T-cell (primary cell): ENCODE measurements at regions not wholly inside any gene's neighbourhood (a gene's known extent, or its start where the extent isn't known, plus 50 kb on each side); places are given as distances from the start of the nearest gene placed in this dataset.

Experiments used
- ATAC-seq, 4 experiments: fragments of 200-7000 bp in 3 of 4; fragments of 150-1000 bp in 1 of 4; cut with Tn5 transposase; replicated peaks in 1 of 4; 1 replicate in 3 of 4; 2 replicates in 1 of 4; pipeline ENCODE4 v1.10.0; 2021; ENCODE audit warnings: moderate library complexity in 3 of 4, mild to moderate bottlenecking in 2 of 4, moderate number of reproducible peaks in 1 of 4
- CTCF ChIA-PET, 2 donors: fragments of 300-600 bp; sonication (Branson Sonifier 250); formaldehyde crosslinking; loops; one replicate each; lab custom pipeline; 2022; ENCODE audit warnings: antibody characterized with exemption in 2 of 2; lab: Charles Lee
- POLR2A ChIA-PET, 2 donors: fragments of 300-600 bp; sonication (Branson Sonifier 250); formaldehyde crosslinking; loops; one replicate each; lab custom pipeline; 2022; ENCODE audit warnings: antibody characterized with exemption in 2 of 2; lab: Charles Lee
- DNase-seq, 35 experiments: peaks; one replicate each; pipeline versions ENCODE4 v3.0.0 to v3.0.0-alpha.2; 2013 to 2023
- H3K27ac ChIP-seq: one replicate; pipeline ENCODE4 v1.5.1; 2013; ENCODE audit warnings: low read length
- H3K27me3 ChIP-seq, 2 experiments: replicated peaks in 1 of 2; 1 replicate in 1 of 2; 2 replicates in 1 of 2; pipeline versions ENCODE4 v1.6.1 to v1.7.0; 2013; ENCODE audit warnings: low read length in 1 of 2, mixed read lengths in 1 of 2; ENCODE audit not compliant: control insufficient read depth in 2 of 2, insufficient read depth in 2 of 2; ENCODE audit errors: extremely low read depth in 1 of 2
- H3K36me3 ChIP-seq, 2 donors: 1 replicate in 1 of 2; 2 replicates in 1 of 2; pipeline versions ENCODE4 v1.6.1 to v1.7.0; 2013; ENCODE audit warnings: low read length in 1 of 2; ENCODE audit not compliant: control insufficient read depth in 2 of 2, insufficient read depth in 1 of 2; ENCODE audit errors: extremely low read depth in 1 of 2
- H3K4me1 ChIP-seq, 2 experiments: 1 replicate in 1 of 2; 2 replicates in 1 of 2; pipeline versions ENCODE4 v1.6.1 to v1.7.0; 2013; ENCODE audit warnings: low read length in 2 of 2, mixed read lengths in 1 of 2; ENCODE audit not compliant: insufficient read depth in 2 of 2, control insufficient read depth in 1 of 2; ENCODE audit errors: extremely low read depth in 1 of 2
- H3K4me3 ChIP-seq, 2 donors: 1 replicate in 1 of 2; 2 replicates in 1 of 2; pipeline versions ENCODE4 v1.5.1 to v1.7.0; 2013; ENCODE audit warnings: mild to moderate bottlenecking in 2 of 2, low read length in 1 of 2, moderate library complexity in 1 of 2; ENCODE audit not compliant: control insufficient read depth in 1 of 2; ENCODE audit errors: extremely low read depth in 1 of 2
- H3K9me3 ChIP-seq: 2 replicates; pipeline ENCODE4 v1.7.0; 2013
- H3K27ac Mint-ChIP-seq, 2 donors: one replicate each; pipeline ENCODE4 v1.8.0; 2020 to 2021; ENCODE audit warnings: mild to moderate bottlenecking in 2 of 2, mixed read lengths in 2 of 2
- H3K27me3 Mint-ChIP-seq, 2 donors: one replicate each; pipeline ENCODE4 v1.8.0; 2021 to 2022; ENCODE audit warnings: mixed read lengths in 2 of 2
- H3K36me3 Mint-ChIP-seq: one replicate; pipeline ENCODE4 v1.8.0; 2021; ENCODE audit warnings: mixed read lengths
- H3K4me1 Mint-ChIP-seq, 3 donors: one replicate each; pipeline ENCODE4 v1.8.0; 2020 to 2022; ENCODE audit warnings: mixed read lengths in 3 of 3, mild to moderate bottlenecking in 1 of 3
- H3K4me3 Mint-ChIP-seq, 3 donors: one replicate each; pipeline ENCODE4 v1.8.0; 2020 to 2022; ENCODE audit warnings: mild to moderate bottlenecking in 3 of 3, mixed read lengths in 3 of 3, moderate library complexity in 3 of 3
- H3K9me3 Mint-ChIP-seq, 3 donors: one replicate each; pipeline ENCODE4 v1.8.0; 2020 to 2022; ENCODE audit warnings: mixed read lengths in 3 of 3
- WGBS: methylation state at CpG from one replicate; pipeline ENCODE4 v1.1.5; 2013; ENCODE audit warnings: missing lambda C conversion rate; ENCODE audit not compliant: insufficient coverage; 5-methylcytosine and 5-hydroxymethylcytosine counted together

DNA sequence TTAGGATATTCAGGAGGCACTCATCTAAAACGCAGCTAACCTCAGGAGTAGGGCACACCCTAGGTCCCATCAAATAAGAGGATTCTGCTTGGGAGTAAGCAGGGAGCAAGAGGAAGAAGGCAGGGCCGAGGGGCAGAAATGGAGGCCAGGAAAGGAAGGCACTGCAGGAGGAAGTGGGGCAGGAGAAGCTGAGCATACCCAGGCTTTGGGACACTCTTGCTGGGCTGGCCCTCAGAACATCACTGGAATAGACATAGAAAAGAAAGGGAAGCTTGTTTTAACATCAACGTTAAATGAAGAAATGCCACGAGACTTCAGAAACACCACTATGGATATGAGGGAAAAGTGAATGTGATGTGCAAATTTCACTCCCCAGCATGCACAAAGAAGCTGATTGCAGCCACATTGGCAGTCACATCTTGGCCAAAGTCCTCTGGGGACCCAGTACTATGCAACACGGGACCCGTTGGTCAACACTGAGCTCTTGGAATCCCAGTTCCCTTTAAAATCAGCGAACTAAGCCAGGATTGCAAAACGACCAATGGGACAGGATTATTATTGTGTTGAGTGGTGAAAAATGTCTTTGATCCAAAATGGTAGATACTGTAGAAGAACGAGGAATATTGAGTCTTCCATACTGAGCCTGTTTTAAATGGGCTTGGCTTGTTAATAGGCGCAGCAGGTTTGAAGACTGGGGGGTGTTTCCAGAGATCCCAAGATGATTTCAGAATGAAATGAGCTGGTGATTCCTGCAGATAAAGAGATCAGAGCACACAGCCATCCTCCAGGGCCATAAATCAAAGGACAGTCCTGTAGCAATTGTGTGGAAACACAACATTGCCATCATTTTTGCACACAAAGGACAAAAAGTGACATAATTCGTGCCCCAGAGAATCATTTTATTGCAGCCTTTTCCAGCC, 152.4 kb downstream of the TOMM20 start:
- DNase-seq, result no peak
- Mint-ChIP-seq H3K4me3 (no peak overlapping the region), H3K27ac (peak overlapping the region; percentile 60 to 63), H3K4me1 (peaks cover 53 to 88% (median 70%) of the 10 kb centered on the region in 3 donors), H3K36me3 (no peaks in the 10 kb centered on the region), H3K27me3 (no peaks in the 10 kb centered on the region), H3K9me3 (no peaks in the 10 kb centered on the region)
- H3K27me3 ChIP-seq, result no peaks in the 10 kb centered on the region
- H3K9me3 ChIP-seq, result no peaks in the 10 kb centered on the region
- WGBS, result 88% methylated on average over 7 of the region's 11 CpGs
- ATAC-seq, result no peak
- no peaks in the 10 kb centered on the region for H3K36me3 ChIP-seq
- H3K4me1 ChIP-seq, result peaks cover 27 to 59% of the 10 kb centered on the region in 2 experiments
- H3K27ac ChIP-seq, result no peak overlapping the region
- ChIA-PET CTCF (interaction anchor here (0.5 to 0.6 kb wide), 2 partner anchors 20 to 135 kb away, joined by 3 to 4 read pairs; no protein-coding TSS in a partner anchor), POLR2A (interaction anchor here in 1 of 2 donors (0.6 to 1.4 kb wide), 3 partner anchors 175 to 373 kb away, joined by 3 to 9 read pairs (median 3); no protein-coding TSS in a partner anchor)
- no peak overlapping the region for H3K4me3 ChIP-seq

DNA sequence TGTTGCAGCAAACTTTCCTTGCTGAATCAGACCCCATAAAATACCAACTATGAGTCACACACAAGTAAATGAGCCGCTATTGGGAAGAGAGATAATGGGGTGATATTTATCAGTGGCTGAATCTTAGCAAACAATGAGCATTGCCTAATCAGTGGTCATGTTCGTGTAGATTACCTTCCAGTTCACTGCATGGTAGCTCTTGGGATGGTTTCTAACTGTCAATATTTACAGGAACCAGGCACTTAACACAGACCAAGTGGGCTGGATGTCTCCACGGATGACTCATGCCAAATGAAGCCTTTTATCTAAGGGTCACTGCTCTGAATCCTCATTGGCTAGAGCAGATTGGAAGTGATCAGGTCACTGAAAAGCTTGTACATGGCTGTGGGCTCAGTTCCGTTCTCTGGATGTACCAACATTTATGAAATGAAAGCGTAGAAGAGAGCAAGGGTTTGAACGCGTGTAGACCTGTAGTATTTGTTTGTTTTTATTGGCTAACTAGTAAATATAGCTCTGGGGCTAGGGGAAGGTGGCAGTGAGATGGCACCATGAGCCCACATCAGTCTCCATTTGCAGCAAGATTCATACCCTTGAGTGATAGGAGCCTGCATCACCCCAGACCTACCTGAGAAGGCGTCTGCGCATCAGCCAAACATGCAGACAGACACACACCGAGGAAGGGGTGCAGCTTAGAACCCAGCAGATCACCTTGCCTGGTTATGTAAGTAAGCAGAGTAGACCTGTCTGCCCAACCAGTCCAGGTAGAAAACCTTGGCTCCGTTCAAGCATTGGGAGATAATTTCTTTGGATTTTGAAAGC, 153.3 kb downstream of the TOMM20 start:
- Mint-ChIP-seq H3K4me1 (peaks cover 53 to 88% (median 70%) of the 10 kb centered on the region in 3 donors), H3K27ac (peak overlapping the region; percentile 59 to 63), H3K9me3 (no peaks in the 10 kb centered on the region), H3K4me3 (no peak overlapping the region), H3K27me3 (no peaks in the 10 kb centered on the region), H3K36me3 (no peaks in the 10 kb centered on the region)
- Histone ChIP-seq H3K9me3 (no peaks in the 10 kb centered on the region), H3K4me1 (peaks cover 24 to 59% of the 10 kb centered on the region in 2 experiments), H3K27me3 (no peaks in the 10 kb centered on the region), H3K4me3 (no peak overlapping the region), H3K27ac (no peak overlapping the region), H3K36me3 (no peaks in the 10 kb centered on the region)
- CTCF ChIA-PET, result interaction anchor here in 1 of 2 donors (0.6 kb wide), 1 partner anchor 134 kb away, joined by 4 read pairs; no protein-coding TSS in a partner anchor
- no peak for DNase-seq
- POLR2A ChIA-PET, result interaction anchor here (0.6 to 1.4 kb wide), 4 partner anchors 47 to 988 kb away, joined by 3 to 12 read pairs (median 6); no protein-coding TSS in a partner anchor
- 88% methylated on average over 9 of the region's 11 CpGs for WGBS
- no peak for ATAC-seq

DNA sequence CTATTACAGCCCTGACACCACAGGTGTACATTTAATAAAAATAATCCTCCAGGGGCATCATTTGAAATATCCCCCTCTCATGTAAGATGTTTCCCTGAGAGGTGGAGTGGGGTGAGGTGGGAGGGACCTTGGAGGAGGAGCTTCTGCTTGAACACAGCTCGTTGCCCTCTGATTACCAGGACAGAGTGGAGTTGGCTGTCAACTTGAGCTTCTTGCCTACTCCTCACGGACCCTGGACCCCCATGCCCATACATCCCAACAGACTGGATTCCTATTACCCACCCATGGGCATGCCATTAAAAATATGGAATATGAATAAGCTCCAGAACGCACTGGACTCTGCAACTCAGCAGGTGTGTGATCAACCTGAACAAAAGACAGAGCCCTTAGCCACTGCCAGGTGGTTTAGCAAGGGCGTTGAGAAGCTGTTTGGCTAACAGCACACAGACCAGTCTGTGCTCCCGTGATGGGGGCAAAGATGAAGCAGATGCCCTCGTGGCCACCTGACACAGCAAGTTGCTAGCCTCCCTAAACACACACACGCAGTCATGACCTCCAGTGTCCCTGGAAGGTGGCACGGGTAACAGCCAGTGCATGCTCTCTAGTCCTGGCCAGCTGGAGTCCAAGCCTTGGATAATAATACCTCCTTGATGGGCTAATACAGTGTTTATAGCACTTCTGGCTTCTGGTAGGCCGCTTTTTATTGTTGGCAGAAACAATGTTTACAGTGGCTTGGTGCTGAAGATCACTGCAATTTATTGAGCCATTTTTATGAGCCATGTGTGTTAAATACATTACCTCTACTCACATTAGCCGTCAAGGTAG, 155.0 kb downstream of the TOMM20 start:
- DNase-seq (no peak), ATAC-seq (no peak)
- Histone ChIP-seq H3K4me1 (peaks cover 12 to 50% of the 10 kb centered on the region in 2 experiments), H3K4me3 (no peak overlapping the region), H3K9me3 (no peaks in the 10 kb centered on the region), H3K36me3 (no peaks in the 10 kb centered on the region), H3K27ac (no peak overlapping the region), H3K27me3 (peaks cover 0 to 3% of the 10 kb centered on the region in 2 experiments)
- WGBS, result 100% methylated on average over 2 of the region's 10 CpGs
- H3K9me3 Mint-ChIP-seq, result no peaks in the 10 kb centered on the region
- no peaks in the 10 kb centered on the region for H3K27me3 Mint-ChIP-seq
- no peak overlapping the region for H3K27ac Mint-ChIP-seq
- ChIA-PET CTCF (interaction anchor here in 1 of 2 donors (0.6 kb wide), 1 partner anchor 78 kb away, joined by 3 read pairs; no protein-coding TSS in a partner anchor), POLR2A (interaction anchor here in 1 of 2 donors (0.6 kb wide), 1 partner anchor 242 kb away, joined by 8 read pairs; no protein-coding TSS in a partner anchor)
- no peaks in the 10 kb centered on the region for H3K36me3 Mint-ChIP-seq
- H3K4me3 Mint-ChIP-seq, result no peak overlapping the region
- peaks cover 36 to 80% (median 61%) of the 10 kb centered on the region in 3 donors for H3K4me1 Mint-ChIP-seq

DNA sequence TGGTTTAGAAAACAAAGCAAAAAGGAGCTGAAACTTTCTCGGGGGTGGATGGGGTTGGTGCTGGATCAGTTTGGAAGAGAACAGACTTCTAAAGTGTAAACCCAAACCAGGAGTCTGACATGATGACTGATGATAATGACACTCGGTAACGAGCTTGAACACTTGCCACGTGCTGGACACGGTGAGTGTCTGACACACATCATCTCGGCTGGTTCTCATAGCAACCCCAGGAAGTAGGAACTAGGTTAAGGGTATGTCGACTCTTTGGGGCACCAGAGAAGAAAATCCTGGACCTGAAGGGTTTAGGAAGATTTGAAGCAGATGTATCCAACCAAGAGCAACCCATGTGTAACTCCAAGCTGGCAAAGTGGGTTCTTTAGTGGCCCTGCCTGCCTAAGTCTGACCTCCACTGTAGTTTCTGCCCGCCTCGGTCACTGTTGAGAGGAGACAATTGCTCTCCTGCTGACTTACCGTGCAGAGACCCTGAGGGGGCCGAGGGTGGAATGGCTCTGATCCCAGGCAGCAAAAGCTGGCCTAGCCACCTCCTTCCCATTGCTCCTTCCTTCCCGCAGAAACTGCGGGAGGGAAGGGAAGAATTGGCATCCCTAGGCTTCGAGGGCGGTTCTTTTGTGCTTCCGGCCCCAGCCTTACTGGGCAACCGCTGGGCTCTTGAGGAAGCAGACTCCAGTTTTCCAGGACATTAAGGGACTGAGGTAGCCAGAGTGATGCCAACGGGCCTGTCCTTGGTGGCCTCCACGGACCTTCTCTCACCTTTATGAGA, 156.0 kb downstream of the TOMM20 start:
- Histone ChIP-seq H3K4me3 (no peak overlapping the region), H3K4me1 (peaks cover 5 to 39% of the 10 kb centered on the region in 2 experiments), H3K36me3 (no peaks in the 10 kb centered on the region), H3K27ac (no peak overlapping the region), H3K27me3 (peaks cover 0 to 3% of the 10 kb centered on the region in 2 experiments), H3K9me3 (no peaks in the 10 kb centered on the region)
- ATAC-seq, result peak in 3 of 4 experiments; percentile 42 to 67 (median 58)
- peak overlapping the region in 1 of 3 donors; percentile 0 for H3K4me3 Mint-ChIP-seq
- 69% methylated on average over 16 of the region's 19 CpGs for WGBS
- ChIA-PET CTCF (no interaction called here), POLR2A (interaction anchor here in 1 of 2 donors (0.6 kb wide), 1 partner anchor 443 kb away, joined by 6 read pairs; no protein-coding TSS in a partner anchor)
- H3K9me3 Mint-ChIP-seq, result no peaks in the 10 kb centered on the region
- no peaks in the 10 kb centered on the region for H3K27me3 Mint-ChIP-seq
- DNase-seq, result peak in 3 of 35 experiments; percentile 16 to 61 (median 19)
- peak overlapping the region; percentile 22 to 44 for H3K27ac Mint-ChIP-seq
- no peaks in the 10 kb centered on the region for H3K36me3 Mint-ChIP-seq
- peaks cover 26 to 69% (median 52%) of the 10 kb centered on the region in 3 donors for H3K4me1 Mint-ChIP-seq

DNA sequence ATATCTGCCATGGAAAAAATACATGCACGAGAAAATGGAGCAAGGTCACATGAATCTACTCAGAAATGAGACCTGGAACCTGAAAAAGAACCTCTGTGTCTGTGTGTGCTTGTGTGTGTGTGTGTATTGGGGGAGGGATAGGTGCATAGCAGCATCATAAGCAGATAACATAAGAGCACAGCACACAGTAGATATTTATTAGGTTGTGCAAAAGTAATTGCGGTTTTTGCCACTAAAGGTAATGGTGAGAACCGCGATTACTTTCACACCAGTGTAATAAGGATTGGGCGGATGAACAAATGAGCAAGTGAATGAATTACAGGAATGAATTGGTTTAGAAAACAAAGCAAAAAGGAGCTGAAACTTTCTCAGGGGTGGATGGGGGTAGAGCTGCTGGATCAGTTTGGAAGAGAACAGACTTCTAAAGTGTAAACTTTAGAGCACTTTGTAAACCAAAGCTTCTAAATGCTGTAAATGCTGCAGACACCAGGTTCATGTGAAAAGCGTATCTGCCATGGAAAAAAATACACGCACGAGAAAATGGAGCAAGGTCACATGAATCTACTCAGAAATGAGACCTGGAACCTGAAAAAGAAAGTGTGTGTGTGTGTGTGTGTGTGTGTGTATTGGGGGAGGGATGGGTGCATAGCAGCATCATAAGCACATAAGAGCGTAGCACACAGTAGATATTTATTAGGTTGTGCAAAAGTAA, 156.9 kb downstream of the TOMM20 start:
- ATAC-seq, result peak in 1 of 4 experiments; percentile 14

More for the DNA sequence above, 156.9 kb downstream of the TOMM20 start:
- POLR2A ChIA-PET, result interaction anchor here in 1 of 2 donors (0.7 kb wide), 1 partner anchor 21 kb away, joined by 3 read pairs; no protein-coding TSS in a partner anchor
- peaks cover 5 to 35% of the 10 kb centered on the region in 2 experiments for H3K4me1 ChIP-seq
- peak in 1 of 35 experiments; percentile 37 for DNase-seq
- H3K9me3 Mint-ChIP-seq, result no peaks in the 10 kb centered on the region
- H3K4me3 Mint-ChIP-seq, result peak overlapping the region in 1 of 3 donors; percentile 0
- WGBS, result 34% methylated on average over 7 of the region's 9 CpGs
- H3K4me1 Mint-ChIP-seq, result peaks cover 23 to 61% (median 45%) of the 10 kb centered on the region in 3 donors
- H3K27ac ChIP-seq, result peak overlapping the region; percentile 3
- no peaks in the 10 kb centered on the region for H3K36me3 ChIP-seq
- H3K27me3 Mint-ChIP-seq, result no peaks in the 10 kb centered on the region
- H3K27ac Mint-ChIP-seq, result peak overlapping the region; percentile 22 to 44
- H3K27me3 ChIP-seq, result peaks cover 0 to 3% of the 10 kb centered on the region in 2 experiments
- no peaks in the 10 kb centered on the region for H3K9me3 ChIP-seq
- no peaks in the 10 kb centered on the region for H3K36me3 Mint-ChIP-seq
- CTCF ChIA-PET, result interaction anchor here (0.7 kb wide), 2 partner anchors 27 to 368 kb away, joined by 3 read pairs; no protein-coding TSS in a partner anchor
- no peak overlapping the region for H3K4me3 ChIP-seq
